WTC11 (cell line): ENCODE measurements at regions not wholly inside any gene's neighbourhood (a gene's known extent, or its start where the extent isn't known, plus 50 kb on each side); places are given as distances from the start of the nearest gene placed in this dataset.

Source experiments
- ATAC-seq: fragments of 200-7000 bp; cut with Tn5 transposase; 2 replicates; pipeline ENCODE4 v1.10.0; 2021; ENCODE audit warnings: mild to moderate bottlenecking, moderate library complexity
- CTCF ChIA-PET: fragments of 300-600 bp; sonication (Branson Sonifier 250); formaldehyde crosslinking; loops from one replicate; lab custom pipeline; 2021; ENCODE audit warnings: antibody characterized with exemption; lab: Charles Lee
- POLR2A ChIA-PET: fragments of 350-600 bp; sonication (Branson Sonifier 250); formaldehyde crosslinking; loops from one replicate; lab custom pipeline; 2021; ENCODE audit warnings: antibody characterized with exemption; lab: Charles Lee
- DNase-seq: peaks from one replicate; pipeline ENCODE4 v3.0.0; 2021; ENCODE audit warnings: low spot score
- H3K27ac Mint-ChIP-seq: 2 replicates; pipeline ENCODE4 v1.8.0; 2021; ENCODE audit warnings: mixed read lengths
- H3K27me3 Mint-ChIP-seq: 2 replicates; pipeline ENCODE4 v1.8.0; 2021; ENCODE audit warnings: low read depth, mild to moderate bottlenecking, moderate library complexity, mixed read lengths
- H3K36me3 Mint-ChIP-seq: 2 replicates; pipeline ENCODE4 v1.8.0; 2021; ENCODE audit warnings: mixed read lengths
- H3K4me1 Mint-ChIP-seq: 2 replicates; pipeline ENCODE4 v1.8.0; 2022; ENCODE audit warnings: mixed read lengths
- H3K4me3 Mint-ChIP-seq: 2 replicates; pipeline ENCODE4 v1.8.0; 2021; ENCODE audit warnings: mild to moderate bottlenecking, moderate library complexity, mixed read lengths
- H3K9me3 Mint-ChIP-seq: 2 replicates; pipeline ENCODE4 v1.8.0; 2021; ENCODE audit warnings: mixed read lengths
- ATF6 ChIP-seq: sonication (generic); formaldehyde crosslinking; IDR thresholded peaks from 2 replicates; pipeline ENCODE4 v1.8.1; 2023; ENCODE audit warnings: mild to moderate bottlenecking, missing genetic modification reagents
- CBFB ChIP-seq: sonication (generic); formaldehyde crosslinking; IDR thresholded peaks from 2 replicates; pipeline ENCODE4 v1.8.1; 2022; ENCODE audit warnings: mild to moderate bottlenecking, low read depth, missing genetic modification reagents
- CREM ChIP-seq: sonication (generic); formaldehyde crosslinking; IDR thresholded peaks from 2 replicates; pipeline ENCODE4 v1.8.1; 2022; ENCODE audit warnings: mild to moderate bottlenecking, missing genetic modification reagents, moderate library complexity
- E2F4 ChIP-seq: sonication (generic); formaldehyde crosslinking; IDR thresholded peaks from 2 replicates; pipeline ENCODE4 v1.8.1; 2022; ENCODE audit warnings: low read depth, mild to moderate bottlenecking, moderate library complexity, missing genetic modification reagents, borderline replicate concordance
- ETV6 ChIP-seq: sonication (generic); formaldehyde crosslinking; IDR thresholded peaks from 2 replicates; pipeline ENCODE4 v1.8.1; 2022; ENCODE audit warnings: mild to moderate bottlenecking, missing genetic modification reagents
- GRHL2 ChIP-seq: fragments of 250-450 bp; sonication (Bioruptor Pico); IDR thresholded peaks from 2 replicates; pipeline ENCODE4 v1.8.0; 2022; ENCODE audit warnings: mild to moderate bottlenecking, moderate library complexity; ENCODE audit not compliant: insufficient replicate concordance, severe bottlenecking
- GTF2I ChIP-seq: fragments of 250-450 bp; sonication (Bioruptor Pico); conservative IDR thresholded peaks from 2 replicates; pipeline ENCODE4 v1.4.0; 2021; ENCODE audit warnings: mild to moderate bottlenecking
- IRF1 ChIP-seq: sonication (generic); formaldehyde crosslinking; IDR thresholded peaks from 2 replicates; pipeline ENCODE4 v1.8.0; 2023; ENCODE audit warnings: missing genetic modification reagents
- OVOL2 ChIP-seq: fragments of 250-450 bp; sonication (Bioruptor Pico); IDR thresholded peaks from 2 replicates; pipeline ENCODE4 v1.9.0; 2021; ENCODE audit warnings: mild to moderate bottlenecking, borderline replicate concordance
- RORB ChIP-seq: fragments of 250-450 bp; sonication (Bioruptor Pico); IDR thresholded peaks from 2 replicates; pipeline ENCODE4 v1.9.0; 2021; ENCODE audit warnings: mild to moderate bottlenecking
- SMAD3 ChIP-seq: sonication (generic); formaldehyde crosslinking; IDR thresholded peaks from 2 replicates; pipeline ENCODE4 v1.8.0; 2022; ENCODE audit warnings: missing genetic modification reagents, mild to moderate bottlenecking, borderline replicate concordance
- SOX15 ChIP-seq: fragments of 250-450 bp; sonication (Bioruptor Pico); IDR thresholded peaks from 2 replicates; pipeline ENCODE4 v1.9.0; 2021; ENCODE audit warnings: mild to moderate bottlenecking
- TCF7 ChIP-seq: sonication (generic); formaldehyde crosslinking; IDR thresholded peaks from 2 replicates; pipeline ENCODE4 v1.8.0; 2022; ENCODE audit warnings: mild to moderate bottlenecking, low read depth, missing genetic modification reagents, moderate library complexity
- TEAD4 ChIP-seq: sonication (generic); formaldehyde crosslinking; IDR thresholded peaks from 2 replicates; pipeline ENCODE4 v1.8.0; 2022; ENCODE audit warnings: mild to moderate bottlenecking, missing genetic modification reagents
- ZBTB43 ChIP-seq: sonication (generic); formaldehyde crosslinking; IDR thresholded peaks from 2 replicates; pipeline ENCODE4 v1.8.1; 2023; ENCODE audit warnings: mild to moderate bottlenecking, missing genetic modification reagents
- ZMAT4 ChIP-seq: fragments of 250-450 bp; sonication (Bioruptor Pico); IDR thresholded peaks from 2 replicates; pipeline ENCODE4 v1.9.0; 2021; ENCODE audit warnings: mild to moderate bottlenecking
- ZNF138 ChIP-seq: sonication (generic); formaldehyde crosslinking; conservative IDR thresholded peaks from 2 replicates; pipeline ENCODE4 v1.8.1; 2022; ENCODE audit warnings: mild to moderate bottlenecking, moderate library complexity, missing genetic modification reagents
- ZNF219 ChIP-seq: sonication (generic); formaldehyde crosslinking; IDR thresholded peaks from 2 replicates; pipeline ENCODE4 v1.8.0; 2023; ENCODE audit warnings: missing genetic modification reagents, mild to moderate bottlenecking, borderline replicate concordance
- ZNF416 ChIP-seq: fragments of 250-450 bp; sonication (Bioruptor Pico); IDR thresholded peaks from 2 replicates; pipeline ENCODE4 v1.9.0; 2021; ENCODE audit warnings: mild to moderate bottlenecking, inconsistent platforms
- ZSCAN18 ChIP-seq: fragments of 250-450 bp; sonication (Bioruptor Pico); IDR thresholded peaks from 2 replicates; pipeline ENCODE4 v2.1.2; 2022; ENCODE audit warnings: mild to moderate bottlenecking, moderate library complexity
- TF ChIP-seq, protein P1 (sequence below): sonication (generic); formaldehyde crosslinking; IDR thresholded peaks from 2 replicates; pipeline ENCODE4 v1.8.1; 2022; ENCODE audit warnings: missing genetic modification reagents, borderline replicate concordance
- TF ChIP-seq, protein P2 (sequence below): sonication (generic); formaldehyde crosslinking; IDR thresholded peaks from 2 replicates; pipeline ENCODE4 v1.8.1; 2023; ENCODE audit warnings: mild to moderate bottlenecking, missing genetic modification reagents, borderline replicate concordance

DNA sequence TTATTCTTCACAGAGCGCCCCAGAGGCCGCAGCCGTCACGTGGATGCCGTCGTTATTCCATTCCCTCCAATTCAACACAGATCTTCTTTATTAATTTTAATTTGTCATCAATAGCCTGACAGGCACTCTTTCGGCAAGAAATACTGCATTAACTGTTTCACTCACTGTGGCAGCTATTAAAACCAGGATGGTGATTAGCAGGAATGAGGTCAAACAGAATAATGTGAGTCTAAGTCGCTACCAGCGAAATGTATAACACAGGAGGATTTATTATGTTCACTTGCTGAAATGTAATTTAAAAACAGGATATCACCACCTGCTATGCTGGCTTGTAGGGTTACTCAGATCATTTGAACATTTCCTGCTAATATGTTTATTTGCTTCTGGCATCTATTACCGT lies 74.2 kb upstream of the MGMT start:
- no peak for TF ChIP-seq SOX15 (CRISPR knock-in tag)
- TF ChIP-seq GTF2I (CRISPR knock-in tag) = no peak
- TF ChIP-seq CREM (CRISPR knock-in tag) = no peak
- no peak for TF ChIP-seq ZNF416 (CRISPR knock-in tag)
- TF ChIP-seq E2F4 (CRISPR knock-in tag) = no peak
- TF ChIP-seq IRF1 (CRISPR knock-in tag) = no peak
- no peak for TF ChIP-seq GRHL2
- TF ChIP-seq TCF7 (CRISPR knock-in tag) = no peak
- no peak for TF ChIP-seq CBFB (CRISPR knock-in tag)
- no peak for TF ChIP-seq OVOL2
- TF ChIP-seq ZNF138 (CRISPR knock-in tag) = no peak
- TF ChIP-seq, protein P1, sequence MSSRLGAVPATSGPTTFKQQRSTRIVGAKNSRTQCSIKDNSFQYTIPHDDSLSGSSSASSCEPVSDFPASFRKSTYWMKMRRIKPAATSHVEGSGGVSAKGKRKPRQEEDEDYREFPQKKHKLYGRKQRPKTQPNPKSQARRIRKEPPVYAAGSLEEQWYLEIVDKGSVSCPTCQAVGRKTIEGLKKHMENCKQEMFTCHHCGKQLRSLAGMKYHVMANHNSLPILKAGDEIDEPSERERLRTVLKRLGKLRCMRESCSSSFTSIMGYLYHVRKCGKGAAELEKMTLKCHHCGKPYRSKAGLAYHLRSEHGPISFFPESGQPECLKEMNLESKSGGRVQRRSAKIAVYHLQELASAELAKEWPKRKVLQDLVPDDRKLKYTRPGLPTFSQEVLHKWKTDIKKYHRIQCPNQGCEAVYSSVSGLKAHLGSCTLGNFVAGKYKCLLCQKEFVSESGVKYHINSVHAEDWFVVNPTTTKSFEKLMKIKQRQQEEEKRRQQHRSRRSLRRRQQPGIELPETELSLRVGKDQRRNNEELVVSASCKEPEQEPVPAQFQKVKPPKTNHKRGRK (CRISPR knock-in tag) = no peak
- no peak for TF ChIP-seq ETV6
- TF ChIP-seq RORB (CRISPR knock-in tag) = no peak
- TF ChIP-seq TEAD4 = no peak
- no peak for TF ChIP-seq ZMAT4 (CRISPR knock-in tag)
- TF ChIP-seq, protein P2, sequence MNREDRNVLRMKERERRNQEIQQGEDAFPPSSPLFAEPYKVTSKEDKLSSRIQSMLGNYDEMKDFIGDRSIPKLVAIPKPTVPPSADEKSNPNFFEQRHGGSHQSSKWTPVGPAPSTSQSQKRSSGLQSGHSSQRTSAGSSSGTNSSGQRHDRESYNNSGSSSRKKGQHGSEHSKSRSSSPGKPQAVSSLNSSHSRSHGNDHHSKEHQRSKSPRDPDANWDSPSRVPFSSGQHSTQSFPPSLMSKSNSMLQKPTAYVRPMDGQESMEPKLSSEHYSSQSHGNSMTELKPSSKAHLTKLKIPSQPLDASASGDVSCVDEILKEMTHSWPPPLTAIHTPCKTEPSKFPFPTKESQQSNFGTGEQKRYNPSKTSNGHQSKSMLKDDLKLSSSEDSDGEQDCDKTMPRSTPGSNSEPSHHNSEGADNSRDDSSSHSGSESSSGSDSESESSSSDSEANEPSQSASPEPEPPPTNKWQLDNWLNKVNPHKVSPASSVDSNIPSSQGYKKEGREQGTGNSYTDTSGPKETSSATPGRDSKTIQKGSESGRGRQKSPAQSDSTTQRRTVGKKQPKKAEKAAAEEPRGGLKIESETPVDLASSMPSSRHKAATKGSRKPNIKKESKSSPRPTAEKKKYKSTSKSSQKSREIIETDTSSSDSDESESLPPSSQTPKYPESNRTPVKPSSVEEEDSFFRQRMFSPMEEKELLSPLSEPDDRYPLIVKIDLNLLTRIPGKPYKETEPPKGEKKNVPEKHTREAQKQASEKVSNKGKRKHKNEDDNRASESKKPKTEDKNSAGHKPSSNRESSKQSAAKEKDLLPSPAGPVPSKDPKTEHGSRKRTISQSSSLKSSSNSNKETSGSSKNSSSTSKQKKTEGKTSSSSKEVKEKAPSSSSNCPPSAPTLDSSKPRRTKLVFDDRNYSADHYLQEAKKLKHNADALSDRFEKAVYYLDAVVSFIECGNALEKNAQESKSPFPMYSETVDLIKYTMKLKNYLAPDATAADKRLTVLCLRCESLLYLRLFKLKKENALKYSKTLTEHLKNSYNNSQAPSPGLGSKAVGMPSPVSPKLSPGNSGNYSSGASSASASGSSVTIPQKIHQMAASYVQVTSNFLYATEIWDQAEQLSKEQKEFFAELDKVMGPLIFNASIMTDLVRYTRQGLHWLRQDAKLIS (CRISPR knock-in tag) = no peak
- TF ChIP-seq ZBTB43 (CRISPR knock-in tag) = no peak
- Mint-ChIP-seq H3K4me3 (no peak overlapping the region), H3K9me3 (no peaks in the 10 kb centered on the region), H3K27me3 (no peaks in the 10 kb centered on the region), H3K27ac (no peak overlapping the region), H3K4me1 (peaks cover 4% of the 10 kb centered on the region; the same call in 1 of the 2 replicates), H3K36me3 (no peaks in the 10 kb centered on the region)
- DNase-seq = no peak
- ChIA-PET CTCF (no interaction called here), POLR2A (no interaction called here)
- ATAC-seq = no peak

DNA sequence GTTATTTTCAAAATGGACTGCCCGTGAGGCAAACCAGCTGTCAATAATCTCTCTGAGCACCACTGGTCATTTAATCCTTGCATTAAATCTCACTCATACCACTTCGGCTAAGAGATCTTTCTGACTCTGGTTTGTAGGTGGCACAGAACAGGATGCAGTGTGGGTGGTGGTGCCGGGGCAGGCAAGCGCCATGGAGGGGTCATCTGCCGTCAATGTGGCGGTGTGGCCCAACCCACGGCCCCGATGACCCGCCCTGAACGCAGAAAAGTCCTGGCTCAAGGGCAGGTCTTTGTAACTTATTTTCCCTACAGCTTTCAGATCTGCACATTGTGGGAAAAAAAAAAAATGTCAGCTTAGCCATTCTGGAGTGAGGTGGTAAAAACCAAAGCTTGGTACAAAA lies 73.2 kb upstream of the MGMT start:
- H3K27ac Mint-ChIP-seq = no peak overlapping the region
- no peak overlapping the region for H3K4me3 Mint-ChIP-seq
- H3K9me3 Mint-ChIP-seq = no peaks in the 10 kb centered on the region
- POLR2A ChIA-PET = no interaction called here
- CTCF ChIA-PET = no interaction called here
- DNase-seq = no peak
- H3K4me1 Mint-ChIP-seq = peaks cover 4% of the 10 kb centered on the region; the same call in 1 of the 2 replicates
- H3K36me3 Mint-ChIP-seq = no peaks in the 10 kb centered on the region
- H3K27me3 Mint-ChIP-seq = no peaks in the 10 kb centered on the region
- no peak for ATAC-seq
- TF ChIP-seq ATF6 (CRISPR knock-in tag) (no peak), ZNF219 (CRISPR knock-in tag) (no peak), ZNF138 (CRISPR knock-in tag) (no peak), ZSCAN18 (no peak), SMAD3 (no peak)
- TF ChIP-seq, protein P1 (CRISPR knock-in tag) = no peak
